MM.1S (cell line): ENCODE measurements at regions not wholly inside any gene's neighbourhood (a gene's known extent, or its start where the extent isn't known, plus 50 kb on each side); places are given as distances from the start of the nearest gene placed in this dataset.

ENCODE experiments used
- DNase-seq: peaks from one replicate; pipeline ENCODE4 v3.0.0-alpha.2; 2015
- H2AFZ ChIP-seq: fragments of 300-600 bp; sonication (generic); 2 replicates; pipeline ENCODE4 v1.6.0; 2016; ENCODE audit warnings: antibody characterized with exemption, low read length
- H3F3A ChIP-seq: fragments of 300-600 bp; sonication (generic); 2 replicates; pipeline ENCODE4 v1.6.1; 2016; ENCODE audit warnings: mild to moderate bottlenecking, antibody characterized with exemption, low read length, moderate library complexity, mixed read lengths; ENCODE audit not compliant: insufficient read depth
- H3K27ac ChIP-seq: fragments of 300-600 bp; sonication (generic); 2 replicates; pipeline ENCODE4 v1.5.1; 2016; ENCODE audit warnings: mild to moderate bottlenecking, low read length
- H3K27me3 ChIP-seq: fragments of 300-600 bp; sonication (generic); replicated peaks from 2 replicates; pipeline ENCODE4 v1.6.0; 2016; ENCODE audit warnings: low read length; ENCODE audit not compliant: insufficient read depth
- H3K36me3 ChIP-seq: fragments of 300-600 bp; sonication (generic); replicated peaks from 2 replicates; pipeline ENCODE4 v1.6.1; 2016; ENCODE audit warnings: mild to moderate bottlenecking, low read length, mixed read lengths; ENCODE audit not compliant: insufficient read depth
- H3K4me1 ChIP-seq: fragments of 300-600 bp; sonication (generic); 2 replicates; pipeline ENCODE4 v1.6.1; 2016; ENCODE audit warnings: low read length, mixed read lengths
- H3K4me2 ChIP-seq: fragments of 300-600 bp; sonication (generic); 2 replicates; pipeline ENCODE4 v1.6.0; 2016; ENCODE audit warnings: low read depth, low read length
- H3K4me3 ChIP-seq: fragments of 300-600 bp; sonication (generic); 2 replicates; pipeline ENCODE4 v1.5.1; 2016; ENCODE audit warnings: low read length, mixed read lengths
- H3K79me2 ChIP-seq: fragments of 300-600 bp; sonication (generic); 2 replicates; pipeline ENCODE4 v1.6.1; 2016; ENCODE audit warnings: mixed run types, low read length, mixed read lengths
- H3K9ac ChIP-seq: fragments of 300-600 bp; sonication (generic); 2 replicates; pipeline ENCODE4 v1.6.1; 2016; ENCODE audit warnings: low read length, mixed read lengths
- H3K9me2 ChIP-seq: fragments of 300-600 bp; sonication (generic); replicated peaks from 2 replicates; pipeline ENCODE4 v1.6.1; 2016; ENCODE audit warnings: mild to moderate bottlenecking, low read length, mixed read lengths; ENCODE audit not compliant: insufficient read depth
- H3K9me3 ChIP-seq: fragments of 300-600 bp; sonication (generic); replicated peaks from 2 replicates; pipeline ENCODE4 v1.6.1; 2016; ENCODE audit warnings: mild to moderate bottlenecking, low read length, mixed read lengths; ENCODE audit not compliant: insufficient read depth
- H4K20me1 ChIP-seq: fragments of 300-600 bp; sonication (generic); 2 replicates; pipeline ENCODE4 v1.6.1; 2016; ENCODE audit warnings: mild to moderate bottlenecking, low read length, moderate library complexity, mixed read lengths; ENCODE audit not compliant: insufficient read depth
- EZH2 ChIP-seq: fragments of 300-600 bp; sonication (generic); optimal IDR thresholded peaks from 2 replicates; pipeline ENCODE3; 2017; ENCODE audit warnings: low read depth, mild to moderate bottlenecking, antibody characterized with exemption, low read length, mixed read lengths
- EZH2phosphoT487 ChIP-seq: fragments of 300-600 bp; sonication (generic); IDR thresholded peaks from 2 replicates; pipeline ENCODE4 v1.6.1; 2018; ENCODE audit warnings: antibody characterized with exemption, low read length
- TF ChIP-seq, protein P1 (sequence below): fragments of 300-600 bp; sonication (generic); IDR thresholded peaks from 2 replicates; pipeline ENCODE4 v1.5.1; 2016; ENCODE audit warnings: antibody characterized with exemption, low read length, mixed read lengths

GRCh38 chr2:4670331-4670730, 967.0 kb downstream of the DCDC2C start:
- no peak for DNase-seq
- Histone ChIP-seq H3K27ac (no peak overlapping the region), H3K9ac (no peak overlapping the region), H2AFZ (no peak overlapping the region), H3K9me2 (no peaks in the 10 kb centered on the region), H3K4me3 (no peak overlapping the region), H3K9me3 (no peaks in the 10 kb centered on the region), H3K27me3 (no peaks in the 10 kb centered on the region), H3F3A (no peaks in the 10 kb centered on the region), H3K4me2 (no peak overlapping the region), H3K79me2 (no peaks in the 10 kb centered on the region), H3K4me1 (no peaks in the 10 kb centered on the region), H3K36me3 (no peaks in the 10 kb centered on the region), H4K20me1 (no peaks in the 10 kb centered on the region)
- TF ChIP-seq, protein P1, sequence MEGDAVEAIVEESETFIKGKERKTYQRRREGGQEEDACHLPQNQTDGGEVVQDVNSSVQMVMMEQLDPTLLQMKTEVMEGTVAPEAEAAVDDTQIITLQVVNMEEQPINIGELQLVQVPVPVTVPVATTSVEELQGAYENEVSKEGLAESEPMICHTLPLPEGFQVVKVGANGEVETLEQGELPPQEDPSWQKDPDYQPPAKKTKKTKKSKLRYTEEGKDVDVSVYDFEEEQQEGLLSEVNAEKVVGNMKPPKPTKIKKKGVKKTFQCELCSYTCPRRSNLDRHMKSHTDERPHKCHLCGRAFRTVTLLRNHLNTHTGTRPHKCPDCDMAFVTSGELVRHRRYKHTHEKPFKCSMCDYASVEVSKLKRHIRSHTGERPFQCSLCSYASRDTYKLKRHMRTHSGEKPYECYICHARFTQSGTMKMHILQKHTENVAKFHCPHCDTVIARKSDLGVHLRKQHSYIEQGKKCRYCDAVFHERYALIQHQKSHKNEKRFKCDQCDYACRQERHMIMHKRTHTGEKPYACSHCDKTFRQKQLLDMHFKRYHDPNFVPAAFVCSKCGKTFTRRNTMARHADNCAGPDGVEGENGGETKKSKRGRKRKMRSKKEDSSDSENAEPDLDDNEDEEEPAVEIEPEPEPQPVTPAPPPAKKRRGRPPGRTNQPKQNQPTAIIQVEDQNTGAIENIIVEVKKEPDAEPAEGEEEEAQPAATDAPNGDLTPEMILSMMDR: no peak

- Histone ChIP-seq H3K27ac (no peak overlapping the region), H3K4me1 (no peaks in the 10 kb centered on the region), H4K20me1 (no peaks in the 10 kb centered on the region), H3F3A (no peaks in the 10 kb centered on the region), H3K9me2 (no peaks in the 10 kb centered on the region), H3K9ac (no peak overlapping the region), H3K4me3 (no peak overlapping the region), H2AFZ (no peak overlapping the region), H3K36me3 (no peaks in the 10 kb centered on the region), H3K4me2 (no peak overlapping the region), H3K79me2 (no peaks in the 10 kb centered on the region), H3K9me3 (no peaks in the 10 kb centered on the region), H3K27me3 (no peaks in the 10 kb centered on the region)
- TF ChIP-seq EZH2 (no peak), EZH2phosphoT487 (no peak)
- DNase-seq: no peak
These were observed 969.7 kb downstream of the DCDC2C start for GRCh38 chr2:4673025-4673489.

DNA sequence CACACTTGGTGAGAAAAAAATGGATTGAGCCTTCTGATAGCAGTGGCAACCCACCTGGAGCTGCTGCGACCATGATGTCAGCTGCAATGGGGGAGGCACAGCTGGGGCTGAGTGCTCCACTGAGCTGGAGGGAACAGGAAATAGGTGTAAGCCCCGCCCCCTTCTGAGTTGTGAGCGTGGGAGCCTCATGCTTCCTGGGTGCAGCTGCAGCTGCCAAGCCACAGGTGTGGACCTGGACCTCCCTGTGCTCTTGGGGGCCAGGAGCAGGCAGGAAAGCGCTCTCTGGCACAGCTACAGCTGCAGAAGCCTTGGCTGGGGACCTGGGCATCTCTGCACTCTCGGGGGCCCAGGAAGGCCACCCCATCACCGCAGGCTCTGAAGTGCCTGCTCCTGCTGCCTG, 970.6 kb downstream of the DCDC2C start:
- Histone ChIP-seq H3K4me3 (no peak overlapping the region), H3K9ac (no peak overlapping the region), H3K27ac (no peak overlapping the region), H3K9me3 (no peaks in the 10 kb centered on the region), H3F3A (no peaks in the 10 kb centered on the region), H3K4me2 (no peak overlapping the region), H4K20me1 (no peaks in the 10 kb centered on the region), H3K27me3 (no peaks in the 10 kb centered on the region), H3K9me2 (no peaks in the 10 kb centered on the region), H3K36me3 (no peaks in the 10 kb centered on the region), H2AFZ (no peak overlapping the region), H3K79me2 (no peaks in the 10 kb centered on the region), H3K4me1 (no peaks in the 10 kb centered on the region)
- TF ChIP-seq, protein P1: no peak
- TF ChIP-seq EZH2phosphoT487 (no peak), EZH2 (no peak)
- no peak for DNase-seq

GRCh38 chr2:4675295-4675694, 971.9 kb downstream of the DCDC2C start:
- Histone ChIP-seq H3F3A (no peaks in the 10 kb centered on the region), H4K20me1 (no peaks in the 10 kb centered on the region), H3K27me3 (no peaks in the 10 kb centered on the region), H3K9me3 (no peaks in the 10 kb centered on the region), H2AFZ (no peak overlapping the region), H3K4me2 (no peak overlapping the region), H3K4me3 (no peak overlapping the region), H3K9ac (no peak overlapping the region), H3K36me3 (no peaks in the 10 kb centered on the region), H3K79me2 (no peaks in the 10 kb centered on the region), H3K27ac (no peak overlapping the region), H3K9me2 (no peaks in the 10 kb centered on the region), H3K4me1 (no peaks in the 10 kb centered on the region)
- no peak for DNase-seq
- TF ChIP-seq, protein P1: no peak
- TF ChIP-seq EZH2 (no peak), EZH2phosphoT487 (no peak)
